Spinal cord (tissue), 9 donors: ENCODE measurements at regions not wholly inside any gene's neighbourhood (a gene's known extent, or its start where the extent isn't known, plus 50 kb on each side); places are given as distances from the start of the nearest gene placed in this dataset.
A peak's percentile ranks its signal among the peaks of the same experiment; 100 is the strongest.
"Not testable (repeated sequence)": the region's sequence is repeated elsewhere in the genome, so short reads cannot be mapped to it uniquely, and the experiment has no call there.

ENCODE experiments used
- DNase-seq, 6 donors: peaks; one replicate each; pipeline versions ENCODE4 v3.0.0 to v3.0.0-alpha.2; 2013 to 2015; ENCODE audit warnings: low spot score in 6 of 6, low read depth in 4 of 6
- H3K27ac ChIP-seq: one replicate; pipeline ENCODE4 v1.5.1; 2013; ENCODE audit warnings: low read depth, low read length, control low read depth
- H3K27me3 ChIP-seq: one replicate; pipeline ENCODE4 v1.6.1; 2013; ENCODE audit warnings: low read length; ENCODE audit not compliant: control insufficient read depth, insufficient read depth
- H3K36me3 ChIP-seq: one replicate; pipeline ENCODE4 v1.6.1; 2013; ENCODE audit warnings: low read length; ENCODE audit not compliant: control insufficient read depth, insufficient read depth
- H3K4me1 ChIP-seq: one replicate; pipeline ENCODE4 v1.6.1; 2013; ENCODE audit warnings: low read length; ENCODE audit not compliant: control insufficient read depth, insufficient read depth
- H3K4me3 ChIP-seq: one replicate; pipeline ENCODE4 v1.5.1; 2013; ENCODE audit warnings: low read depth, low read length, control low read depth
- H3K9me3 ChIP-seq: one replicate; pipeline ENCODE4 v1.6.1; 2013; ENCODE audit warnings: low read length; ENCODE audit not compliant: control insufficient read depth, insufficient read depth
- WGBS: methylation state at CpG from one replicate; pipeline ENCODE4 v1.1.5; 2013; ENCODE audit warnings: missing lambda C conversion rate; ENCODE audit not compliant: insufficient coverage; 5-methylcytosine and 5-hydroxymethylcytosine counted together
- donor health status: healthy.

DNA sequence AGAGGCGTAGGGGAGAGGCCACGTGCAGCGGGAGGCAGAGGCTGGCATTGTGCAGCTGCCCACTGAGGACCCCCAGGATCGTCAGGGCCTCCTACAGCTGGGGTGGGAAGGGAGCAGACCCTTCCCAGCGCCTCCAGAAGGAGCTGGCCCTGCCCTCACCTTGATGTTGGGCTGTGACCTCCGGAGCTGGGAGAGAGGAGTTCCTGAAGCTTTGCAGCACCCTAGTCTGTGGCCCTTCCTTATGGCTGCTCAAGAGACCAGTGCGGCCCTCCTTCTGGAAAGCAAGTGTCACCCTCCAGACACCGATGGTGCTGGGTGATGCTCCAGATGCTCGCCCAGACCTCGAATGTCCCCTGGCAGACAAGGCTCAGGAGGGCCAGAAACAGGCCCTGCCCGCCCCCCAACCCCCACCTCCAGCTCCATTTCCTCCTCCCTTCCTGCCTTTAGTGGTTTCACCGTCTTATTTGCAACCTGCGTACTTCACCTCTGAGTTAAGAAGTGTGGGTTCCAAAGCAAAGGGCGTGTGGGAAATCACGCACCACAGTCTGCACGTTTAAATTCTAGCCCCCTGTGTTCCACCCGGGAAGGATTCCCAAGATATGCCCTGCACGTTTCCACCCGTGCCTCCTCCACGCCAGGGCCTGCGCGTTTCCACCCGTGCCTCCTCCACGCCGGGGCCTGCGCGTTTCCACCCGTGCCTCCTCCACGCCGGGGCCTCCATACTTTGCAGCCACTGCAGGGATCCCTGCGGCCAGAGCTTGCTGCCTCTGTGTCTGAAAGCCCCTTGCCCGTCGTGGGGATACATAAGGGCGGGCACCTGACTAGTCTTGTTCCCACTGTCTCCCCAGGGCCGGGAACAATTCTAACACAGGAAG is 152.6 kb downstream of the NPIPB11 start:
- H3K4me1 ChIP-seq, DNase-seq, H3K9me3 ChIP-seq, H3K36me3 ChIP-seq, H3K27me3 ChIP-seq, H3K4me3 ChIP-seq, H3K27ac ChIP-seq: not testable (repeated sequence)
- 88% methylated on average over 22 of the region's 35 CpGs for WGBS

DNA sequence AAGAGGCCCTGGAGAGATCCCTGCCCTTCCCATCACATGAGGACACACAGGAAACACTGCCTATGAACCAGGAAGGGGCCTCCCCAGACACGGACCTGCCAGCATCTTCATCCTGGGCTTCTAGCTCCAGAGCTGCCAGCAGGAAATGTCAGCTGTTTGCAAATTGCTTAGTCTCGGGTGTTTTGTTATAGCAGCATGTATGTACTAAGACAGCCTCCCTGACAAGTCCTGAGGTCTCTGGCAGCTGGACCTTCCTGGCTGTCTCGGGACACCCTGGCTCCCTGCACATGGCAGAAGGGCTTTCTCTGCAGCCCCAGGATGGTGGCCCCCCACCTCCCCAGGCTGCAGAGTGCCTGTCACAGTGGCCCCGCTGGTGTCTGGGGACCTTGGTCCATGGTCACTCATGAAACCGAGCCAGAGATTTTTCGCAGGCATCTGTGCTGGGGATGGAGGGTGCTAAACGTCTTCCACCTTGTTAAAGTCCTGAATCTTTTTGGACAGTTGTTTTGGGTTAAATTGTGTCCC is 153.4 kb downstream of the NPIPB11 start:
- not testable (repeated sequence) for H3K4me1 ChIP-seq, H3K27ac ChIP-seq
- 98% methylated on average over 6 of the region's 7 CpGs for WGBS

DNA sequence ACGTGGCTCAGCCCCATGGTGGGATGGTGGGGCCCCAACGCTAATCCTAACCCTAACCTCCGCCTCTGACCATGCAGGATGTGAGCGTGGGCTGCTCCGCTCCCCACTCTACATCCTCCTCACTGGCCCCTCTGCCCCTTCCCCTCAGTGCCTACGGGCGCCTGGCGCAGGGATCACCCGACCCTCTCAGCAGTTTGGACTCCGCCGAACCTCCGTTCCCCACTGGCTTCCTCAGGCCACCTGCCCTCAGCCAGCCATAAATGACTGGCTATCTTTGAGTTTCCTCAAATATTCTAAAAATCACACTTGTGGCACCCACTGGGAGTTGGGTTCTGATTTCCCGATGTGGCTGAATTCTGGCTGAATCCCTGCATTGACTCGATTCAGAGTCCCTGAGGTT is 154.2 kb downstream of the NPIPB11 start:
- DNase-seq, H3K4me1 ChIP-seq, H3K9me3 ChIP-seq, H3K27ac ChIP-seq, H3K4me3 ChIP-seq, H3K27me3 ChIP-seq, H3K36me3 ChIP-seq: not testable (repeated sequence)
- 99% methylated on average over 9 of the region's 14 CpGs for WGBS

More for the DNA sequence above, 153.4 kb downstream of the NPIPB11 start:
- not testable (repeated sequence) for H3K27me3 ChIP-seq, DNase-seq, H3K36me3 ChIP-seq, H3K9me3 ChIP-seq, H3K4me3 ChIP-seq

DNA sequence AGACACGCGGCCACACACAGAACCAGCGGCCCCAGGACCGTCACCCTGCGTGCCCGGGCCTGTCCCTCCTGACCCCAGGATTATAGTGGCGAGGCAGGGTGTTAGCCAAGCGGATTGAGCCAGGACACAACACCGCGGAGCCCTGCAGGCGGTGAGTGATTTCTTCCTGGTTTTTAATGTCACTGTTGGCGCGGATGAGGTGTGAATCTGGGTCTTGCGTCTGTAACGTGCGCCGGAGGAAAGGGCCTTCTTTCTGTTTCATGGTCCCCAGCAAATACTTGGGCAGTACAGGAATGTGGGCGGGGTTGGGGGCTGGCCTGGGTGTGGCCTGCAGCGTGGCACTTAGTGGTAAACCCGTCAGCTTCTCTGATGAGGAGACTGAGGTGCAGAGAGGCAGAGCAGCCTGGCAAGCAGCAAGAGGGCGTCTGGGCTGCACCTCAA is 154.9 kb downstream of the NPIPB11 start:
- not testable (repeated sequence) for H3K9me3 ChIP-seq, H3K4me3 ChIP-seq, H3K27me3 ChIP-seq, H3K4me1 ChIP-seq, H3K36me3 ChIP-seq
- peak overlapping the region; percentile 57 for H3K27ac ChIP-seq
- 74% methylated on average over 15 of the region's 21 CpGs for WGBS
- DNase-seq, result peak in 1 of 6 donors; percentile 49

DNA sequence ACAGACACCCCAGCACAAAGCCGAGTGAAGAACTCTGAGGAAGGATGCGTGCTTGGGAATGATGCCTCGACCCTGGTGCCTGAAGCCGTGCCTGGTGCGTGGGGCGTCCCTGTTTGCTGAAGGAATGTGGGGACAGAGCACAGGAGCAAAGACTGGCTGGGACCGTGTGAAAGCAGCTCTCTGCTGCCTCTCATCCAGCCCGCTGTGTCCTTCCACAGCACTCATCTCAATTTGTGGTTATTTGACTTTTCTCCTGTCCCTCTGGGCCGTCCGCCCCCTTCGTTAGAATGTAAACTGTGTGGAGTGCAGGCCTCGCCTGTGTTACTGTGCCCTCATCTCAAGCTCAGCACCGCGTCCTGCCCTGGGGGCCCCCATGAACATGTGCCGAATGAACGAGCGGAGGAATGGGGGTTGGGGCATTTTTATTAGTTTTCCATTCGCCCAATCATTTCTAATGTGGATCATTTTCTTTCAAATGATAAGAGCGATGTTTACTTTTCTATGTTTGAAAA is 155.5 kb downstream of the NPIPB11 start:
- not testable (repeated sequence) for H3K4me3 ChIP-seq, DNase-seq, H3K4me1 ChIP-seq, H3K9me3 ChIP-seq, H3K27me3 ChIP-seq, H3K36me3 ChIP-seq
- peak overlapping the region; percentile 57 for H3K27ac ChIP-seq
- WGBS, result 67% methylated on average over 3 of the region's 19 CpGs

DNA sequence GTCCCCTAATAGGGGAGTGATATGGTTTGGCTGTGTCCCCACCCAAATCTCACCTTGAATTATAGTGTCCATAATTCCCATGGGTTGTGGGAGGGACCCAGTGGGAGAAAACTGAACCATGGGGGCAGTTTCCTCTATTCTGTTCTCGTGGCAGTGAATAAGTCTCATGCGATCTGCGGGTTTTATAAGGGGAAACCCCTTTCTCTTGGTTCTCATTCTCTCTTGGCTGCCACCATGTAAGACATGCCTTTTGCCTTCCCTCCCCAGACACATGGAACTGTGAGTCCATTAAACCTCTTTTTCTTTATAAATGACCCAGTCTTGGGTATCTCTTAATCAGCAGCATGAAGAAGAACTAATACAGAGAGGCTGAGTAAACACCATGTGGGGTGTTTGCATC is 156.0 kb downstream of the NPIPB11 start:
- H3K9me3 ChIP-seq, H3K27me3 ChIP-seq, H3K4me1 ChIP-seq, H3K4me3 ChIP-seq, H3K27ac ChIP-seq, H3K36me3 ChIP-seq, DNase-seq: not testable (repeated sequence)
- WGBS, result 90% methylated on average over 3 of the region's 3 CpGs

DNA sequence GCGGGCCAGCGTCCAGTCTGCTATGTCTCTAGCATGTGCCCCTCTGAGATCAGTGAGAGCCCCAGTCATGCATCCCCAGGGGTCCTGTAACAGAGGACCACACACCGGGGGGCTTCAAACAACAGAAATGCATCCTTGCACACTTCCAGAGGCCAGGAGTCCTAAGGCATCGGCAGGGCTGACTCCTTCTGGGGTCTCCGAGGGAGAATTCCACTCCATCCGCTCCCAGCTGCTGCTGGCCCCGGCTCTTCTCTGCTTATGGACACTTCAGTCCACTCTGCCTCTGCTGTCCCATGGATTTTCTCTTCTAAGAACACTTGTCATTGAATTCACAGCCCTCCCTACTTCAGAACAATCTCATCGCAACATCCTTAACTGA is 157.6 kb downstream of the NPIPB11 start:
- not testable (repeated sequence) for H3K4me3 ChIP-seq, H3K27ac ChIP-seq, DNase-seq, H3K36me3 ChIP-seq, H3K27me3 ChIP-seq, H3K9me3 ChIP-seq, H3K4me1 ChIP-seq
- 72% methylated on average over 8 of the region's 8 CpGs for WGBS

DNA sequence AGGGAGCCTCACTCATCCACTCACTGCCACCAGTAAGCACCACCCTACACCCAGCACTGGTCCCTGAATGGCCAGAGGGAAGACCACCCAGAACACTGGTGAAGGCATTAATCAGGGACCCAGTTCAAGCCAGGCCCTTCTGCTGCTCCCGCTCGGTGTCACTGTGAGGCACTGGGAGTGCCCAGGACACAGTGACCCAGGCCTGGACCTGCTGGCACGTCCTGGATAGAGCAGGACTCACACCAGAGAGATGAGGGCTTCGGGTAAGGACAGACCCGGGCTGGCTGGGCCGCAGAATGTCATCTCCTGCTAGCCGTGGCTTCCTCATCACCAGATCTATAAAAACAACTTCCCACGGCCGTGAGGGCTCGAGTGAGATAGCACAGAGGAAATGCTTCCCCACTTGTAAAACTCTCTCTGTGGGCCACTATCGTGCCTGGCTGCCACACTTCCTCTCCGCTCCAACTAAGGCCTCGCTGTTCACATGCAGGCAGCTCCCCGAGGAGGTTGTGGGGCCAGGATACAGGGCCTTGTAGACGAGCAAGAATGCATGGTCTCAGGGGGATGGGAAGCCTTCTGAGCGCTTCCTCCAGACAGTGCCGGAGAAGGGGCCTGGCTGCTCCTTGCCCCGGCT is 158.1 kb downstream of the NPIPB11 start:
- WGBS, result 66% methylated on average over 12 of the region's 18 CpGs
- H3K27me3 ChIP-seq, DNase-seq, H3K36me3 ChIP-seq, H3K4me1 ChIP-seq, H3K9me3 ChIP-seq, H3K27ac ChIP-seq, H3K4me3 ChIP-seq: not testable (repeated sequence)

DNA sequence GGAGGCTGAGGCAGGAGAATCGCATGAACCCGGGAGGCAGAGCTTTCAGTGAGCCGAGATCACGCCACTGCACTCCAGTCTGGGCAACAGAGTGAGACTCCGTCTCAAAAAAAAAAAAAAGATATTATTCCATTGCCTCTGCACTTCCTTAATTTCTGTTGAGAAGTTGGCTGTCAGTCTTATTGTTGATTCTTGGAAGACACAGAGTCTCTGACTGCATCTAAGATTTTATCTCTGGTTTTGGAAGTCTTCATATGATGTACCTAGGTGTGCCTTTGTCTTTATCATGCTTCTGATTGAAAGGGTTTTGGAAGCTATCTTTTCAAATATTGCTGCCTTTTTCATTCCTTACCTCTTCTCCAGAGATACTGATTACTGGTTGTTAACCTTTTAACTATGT is 160.4 kb downstream of the NPIPB11 start:
- not testable (repeated sequence) for DNase-seq, H3K4me1 ChIP-seq, H3K9me3 ChIP-seq, H3K27ac ChIP-seq, H3K36me3 ChIP-seq, H3K4me3 ChIP-seq, H3K27me3 ChIP-seq
- WGBS, result no CpG with 5 or more reads among the region's 5 CpGs

DNA sequence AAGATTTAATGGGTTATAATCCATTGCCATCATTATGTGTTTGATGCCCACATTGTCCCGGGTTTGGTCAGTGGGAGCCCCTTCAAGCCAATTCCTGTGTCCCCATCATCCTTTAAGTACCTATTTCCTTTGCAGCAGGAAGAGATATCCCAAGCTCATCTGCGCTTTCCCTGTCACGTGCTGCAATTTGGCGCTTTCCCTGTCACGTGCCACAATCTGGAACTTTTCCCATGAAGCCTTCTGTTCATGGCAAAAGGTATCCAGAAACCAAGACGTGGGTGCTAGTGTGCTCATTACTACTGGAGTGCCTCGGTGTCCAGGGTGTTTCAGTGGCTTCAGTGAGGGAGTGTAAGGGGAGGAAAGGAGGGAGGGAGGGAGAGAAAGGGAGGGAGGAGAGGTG is 168.5 kb downstream of the NPIPB11 start:
- Histone ChIP-seq H3K4me3 (no peak overlapping the region), H3K4me1 (no peaks in the 10 kb centered on the region), H3K36me3 (no peaks in the 10 kb centered on the region), H3K9me3 (no peaks in the 10 kb centered on the region), H3K27me3 (no peaks in the 10 kb centered on the region), H3K27ac (no peak overlapping the region)
- no peak for DNase-seq
- WGBS, result 86% methylated on average over 7 of the region's 7 CpGs
